Effector memory CD8-positive, alpha-beta T cell (primary cell): ENCODE measurements at regions not wholly inside any gene's neighbourhood (a gene's known extent, or its start where the extent isn't known, plus 50 kb on each side); places are given as distances from the start of the nearest gene placed in this dataset.
"Not testable (repeated sequence)": the region's sequence is repeated elsewhere in the genome, so short reads cannot be mapped to it uniquely, and the experiment has no call there.

Source experiments
- ATAC-seq: fragments of 150-1000 bp; cut with Tn5 transposase; replicated peaks from 2 replicates; pipeline ENCODE4 v1.10.0; 2021; ENCODE audit warnings: mild to moderate bottlenecking, moderate library complexity
- DNase-seq, 3 experiments: peaks; one replicate each; pipeline ENCODE4 v3.0.0; 2021
- H3K27ac Mint-ChIP-seq, 2 donors: one replicate each; pipeline ENCODE4 v1.8.0; 2022; ENCODE audit warnings: mild to moderate bottlenecking in 2 of 2, mixed read lengths in 2 of 2, moderate library complexity in 2 of 2
- H3K27me3 Mint-ChIP-seq, 2 donors: one replicate each; pipeline ENCODE4 v1.8.0; 2022; ENCODE audit warnings: mixed read lengths in 2 of 2
- H3K36me3 Mint-ChIP-seq: one replicate; pipeline ENCODE4 v1.8.0; 2022; ENCODE audit warnings: mild to moderate bottlenecking, moderate library complexity, mixed read lengths; ENCODE audit not compliant: insufficient read depth
- H3K4me1 Mint-ChIP-seq, 2 donors: one replicate each; pipeline ENCODE4 v1.8.0; 2022; ENCODE audit warnings: low read depth in 2 of 2, mixed read lengths in 2 of 2
- H3K4me3 Mint-ChIP-seq, 2 donors: one replicate each; pipeline ENCODE4 v1.8.0; 2022; ENCODE audit warnings: mild to moderate bottlenecking in 2 of 2, mixed read lengths in 2 of 2, moderate library complexity in 2 of 2
- H3K9me3 Mint-ChIP-seq, 2 donors: one replicate each; pipeline ENCODE4 v1.8.0; 2022; ENCODE audit warnings: mixed read lengths in 2 of 2

DNA sequence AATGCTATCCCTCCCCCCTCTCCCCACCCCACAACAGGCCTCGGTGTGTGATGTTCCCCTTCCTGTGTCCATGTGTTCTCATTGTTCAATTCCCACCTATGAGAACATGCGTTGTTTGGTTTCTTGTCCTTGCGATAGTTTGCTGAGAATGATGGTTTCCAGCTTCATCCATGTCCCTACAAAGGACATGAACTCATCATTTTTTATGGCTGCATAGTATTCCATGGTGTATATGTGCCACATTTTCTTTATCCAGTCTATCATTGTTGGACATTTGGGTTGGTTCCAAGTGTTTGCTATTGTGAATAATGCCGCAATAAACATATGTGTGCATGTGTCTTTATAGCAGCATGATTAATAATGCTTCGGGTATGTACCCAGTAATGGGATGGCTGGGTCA is 1156.1 kb downstream of the NAALADL2 start:
- not testable (repeated sequence) for H3K27ac Mint-ChIP-seq, H3K4me3 Mint-ChIP-seq, DNase-seq, H3K4me1 Mint-ChIP-seq, H3K27me3 Mint-ChIP-seq, ATAC-seq, H3K36me3 Mint-ChIP-seq
- H3K9me3 Mint-ChIP-seq = peaks cover 2 to 18% of the 10 kb centered on the region in 2 donors

- Mint-ChIP-seq H3K27ac (no peak overlapping the region), H3K27me3 (no peaks in the 10 kb centered on the region), H3K4me3 (no peak overlapping the region), H3K4me1 (no peaks in the 10 kb centered on the region), H3K9me3 (peaks cover 2 to 10% of the 10 kb centered on the region in 2 donors), H3K36me3 (no peaks in the 10 kb centered on the region)
- ATAC-seq (no peak), DNase-seq (no peak)
Observed at GRCh38 chr3:176009256-176009655, 1150.1 kb downstream of the NAALADL2 start.

GRCh38 chr3:176005564-176005963 is 1146.4 kb downstream of the NAALADL2 start:
- no peak overlapping the region for H3K4me3 Mint-ChIP-seq

GRCh38 chr3:175989161-175989560 is 1130.0 kb downstream of the NAALADL2 start:
- H3K4me3 Mint-ChIP-seq = no peak overlapping the region
- H3K27me3 Mint-ChIP-seq = no peaks in the 10 kb centered on the region
- no peak overlapping the region for H3K27ac Mint-ChIP-seq
- H3K9me3 Mint-ChIP-seq = peaks cover 11 to 25% of the 10 kb centered on the region in 2 donors
- ATAC-seq = no peak
- no peak for DNase-seq
- H3K36me3 Mint-ChIP-seq = no peaks in the 10 kb centered on the region
- no peaks in the 10 kb centered on the region for H3K4me1 Mint-ChIP-seq

More at GRCh38 chr3:176005564-176005963, 1146.4 kb downstream of the NAALADL2 start:
- Mint-ChIP-seq H3K9me3 (peaks cover 0 to under 1% of the 10 kb centered on the region in 2 donors), H3K36me3 (no peaks in the 10 kb centered on the region), H3K27me3 (no peaks in the 10 kb centered on the region), H3K27ac (no peak overlapping the region), H3K4me1 (no peaks in the 10 kb centered on the region)
- ATAC-seq (no peak), DNase-seq (no peak)

DNA sequence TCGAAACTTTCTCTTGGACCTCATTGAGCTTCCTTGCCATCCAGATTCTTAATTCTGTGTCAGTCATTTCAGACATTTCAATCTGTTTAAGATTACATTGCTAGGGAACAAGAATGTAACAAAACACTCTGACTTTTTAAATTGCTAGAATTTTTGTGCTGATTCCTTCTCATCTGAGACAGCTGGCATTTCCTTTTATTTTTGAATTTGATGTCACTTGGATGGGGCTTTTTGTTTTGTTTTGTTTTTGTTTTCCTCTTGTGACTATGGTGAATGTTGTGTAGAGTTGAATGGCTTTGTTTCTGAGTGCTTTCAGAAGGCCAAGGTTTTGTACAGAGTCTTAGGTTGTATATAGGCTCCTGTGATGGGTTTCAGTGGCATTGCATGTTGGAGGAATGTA is 1129.3 kb downstream of the NAALADL2 start:
- Mint-ChIP-seq H3K9me3 (peaks cover 11 to 20% of the 10 kb centered on the region in 2 donors), H3K27ac (no peak overlapping the region), H3K27me3 (no peaks in the 10 kb centered on the region), H3K4me1 (no peaks in the 10 kb centered on the region), H3K36me3 (no peaks in the 10 kb centered on the region), H3K4me3 (no peak overlapping the region)
- ATAC-seq (no peak), DNase-seq (no peak)

DNA sequence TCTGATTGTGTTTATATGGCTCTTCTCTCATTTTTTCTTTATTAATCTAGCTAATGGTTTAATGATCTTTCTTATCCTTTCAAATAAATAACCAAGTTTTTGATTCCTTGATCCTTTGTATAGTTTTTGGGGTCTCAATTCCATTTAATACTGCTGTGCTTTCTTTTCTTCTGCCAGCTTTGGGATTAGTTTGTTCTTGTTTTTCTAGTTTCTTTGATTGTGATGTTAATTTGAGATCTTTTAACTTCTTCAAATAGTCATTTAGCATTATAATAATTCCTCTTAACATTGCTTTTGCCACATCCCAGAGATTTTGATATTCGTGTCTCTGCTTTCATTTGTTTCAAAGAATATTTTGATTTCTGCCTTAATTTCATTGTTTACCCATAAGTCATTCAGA is 1126.6 kb downstream of the NAALADL2 start:
- Mint-ChIP-seq H3K4me1 (no peaks in the 10 kb centered on the region), H3K4me3 (no peak overlapping the region), H3K9me3 (peaks cover 11 to 20% of the 10 kb centered on the region in 2 donors), H3K27me3 (no peaks in the 10 kb centered on the region), H3K36me3 (no peaks in the 10 kb centered on the region), H3K27ac (no peak overlapping the region)
- DNase-seq = no peak
- no peak for ATAC-seq

GRCh38 chr3:175983379-175983778 is 1124.2 kb downstream of the NAALADL2 start:
- Mint-ChIP-seq H3K27me3 (no peaks in the 10 kb centered on the region), H3K36me3 (no peaks in the 10 kb centered on the region), H3K9me3 (peaks cover 8 to 26% of the 10 kb centered on the region in 2 donors), H3K4me3 (no peak overlapping the region), H3K4me1 (no peaks in the 10 kb centered on the region), H3K27ac (no peak overlapping the region)
- DNase-seq (no peak), ATAC-seq (no peak)

DNA sequence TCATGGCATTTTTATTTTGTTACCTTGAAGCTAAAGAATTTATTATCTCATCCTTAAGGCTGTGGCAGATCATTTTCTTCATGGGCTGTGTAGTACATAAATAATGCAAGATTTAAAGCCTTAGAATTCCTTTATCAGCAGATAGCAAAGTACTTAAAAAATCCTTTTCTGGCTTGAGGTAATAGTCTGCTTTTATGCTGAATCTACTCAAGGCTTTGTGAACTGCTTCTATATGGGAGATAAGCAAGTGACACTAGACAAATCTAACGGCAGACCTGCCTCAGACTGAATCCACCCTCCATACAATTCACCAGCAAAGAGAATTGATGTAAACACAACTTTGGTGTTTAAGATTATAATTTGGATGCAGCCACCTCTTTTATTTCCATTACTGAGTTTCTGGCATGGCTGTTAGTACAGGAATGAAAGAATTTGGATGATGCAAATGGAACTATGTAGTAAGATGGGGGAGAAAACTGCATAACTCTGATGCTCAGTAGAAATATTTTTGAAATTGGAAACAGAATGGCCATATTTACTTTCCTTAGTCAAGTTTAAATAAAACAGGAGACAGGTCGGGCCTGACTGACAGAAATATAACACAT is 1121.5 kb downstream of the NAALADL2 start:
- Mint-ChIP-seq H3K27ac (no peak overlapping the region), H3K27me3 (no peaks in the 10 kb centered on the region), H3K9me3 (peaks cover 6 to 20% of the 10 kb centered on the region in 2 donors), H3K4me3 (no peak overlapping the region), H3K4me1 (no peaks in the 10 kb centered on the region), H3K36me3 (no peaks in the 10 kb centered on the region)
- no peak for ATAC-seq
- no peak for DNase-seq

GRCh38 chr3:175977968-175978752 is 1119.0 kb downstream of the NAALADL2 start:
- no peak for ATAC-seq
- Mint-ChIP-seq H3K36me3 (no peaks in the 10 kb centered on the region), H3K9me3 (peaks cover 6 to 20% of the 10 kb centered on the region in 2 donors), H3K27ac (no peak overlapping the region), H3K4me3 (no peak overlapping the region), H3K27me3 (no peaks in the 10 kb centered on the region), H3K4me1 (no peaks in the 10 kb centered on the region)
- DNase-seq = no peak

- no peaks in the 10 kb centered on the region for H3K4me1 Mint-ChIP-seq
- ATAC-seq = no peak
- DNase-seq = no peak
- no peak overlapping the region for H3K27ac Mint-ChIP-seq
- H3K27me3 Mint-ChIP-seq = no peaks in the 10 kb centered on the region
- H3K9me3 Mint-ChIP-seq = peaks cover 7 to 8% of the 10 kb centered on the region in 2 donors
- no peaks in the 10 kb centered on the region for H3K36me3 Mint-ChIP-seq
- no peak overlapping the region for H3K4me3 Mint-ChIP-seq
Observed at GRCh38 chr3:175969456-175969855, 1110.3 kb downstream of the NAALADL2 start.

GRCh38 chr3:175965036-175965435 is 1105.9 kb downstream of the NAALADL2 start:
- Mint-ChIP-seq H3K9me3 (peaks cover 1 to 11% of the 10 kb centered on the region in 2 donors), H3K27me3 (no peaks in the 10 kb centered on the region), H3K4me3 (no peak overlapping the region)

GRCh38 chr3:175957427-175957826 is 1098.3 kb downstream of the NAALADL2 start:
- no peak for ATAC-seq
- Mint-ChIP-seq H3K36me3 (no peaks in the 10 kb centered on the region), H3K4me3 (no peak overlapping the region), H3K27me3 (no peaks in the 10 kb centered on the region), H3K9me3 (peaks cover 0 to 20% of the 10 kb centered on the region in 2 donors), H3K27ac (no peak overlapping the region), H3K4me1 (no peaks in the 10 kb centered on the region)
- DNase-seq = no peak

More at GRCh38 chr3:175965036-175965435, 1105.9 kb downstream of the NAALADL2 start:
- DNase-seq = no peak
- no peaks in the 10 kb centered on the region for H3K36me3 Mint-ChIP-seq
- H3K4me1 Mint-ChIP-seq = no peaks in the 10 kb centered on the region
- ATAC-seq = no peak
- H3K27ac Mint-ChIP-seq = no peak overlapping the region

DNA sequence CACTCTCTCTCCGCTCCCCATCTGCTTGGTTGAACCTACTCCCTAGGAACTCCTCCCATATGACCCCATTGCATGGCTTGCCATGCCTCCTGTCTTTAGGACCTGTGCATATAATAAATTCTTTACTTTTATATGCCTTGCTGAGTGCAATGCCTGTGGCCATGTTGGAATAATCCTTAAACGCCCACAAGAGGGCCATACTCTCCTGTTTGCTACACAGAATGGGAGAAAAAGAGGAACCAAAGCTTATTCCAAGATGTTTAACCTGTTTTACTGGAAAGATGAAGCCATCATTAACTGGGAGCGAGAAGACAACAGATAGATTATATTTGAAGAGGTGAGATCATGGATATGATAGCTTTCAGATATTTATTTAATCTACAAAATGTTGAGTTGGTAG is 1097.8 kb downstream of the NAALADL2 start:
- no peaks in the 10 kb centered on the region for H3K36me3 Mint-ChIP-seq
- H3K27me3 Mint-ChIP-seq = no peaks in the 10 kb centered on the region
- ATAC-seq = no peak
- no peaks in the 10 kb centered on the region for H3K4me1 Mint-ChIP-seq
- DNase-seq = no peak
- H3K4me3 Mint-ChIP-seq = no peak overlapping the region
- H3K27ac Mint-ChIP-seq = no peak overlapping the region
- peaks cover 0 to 21% of the 10 kb centered on the region in 2 donors for H3K9me3 Mint-ChIP-seq

DNA sequence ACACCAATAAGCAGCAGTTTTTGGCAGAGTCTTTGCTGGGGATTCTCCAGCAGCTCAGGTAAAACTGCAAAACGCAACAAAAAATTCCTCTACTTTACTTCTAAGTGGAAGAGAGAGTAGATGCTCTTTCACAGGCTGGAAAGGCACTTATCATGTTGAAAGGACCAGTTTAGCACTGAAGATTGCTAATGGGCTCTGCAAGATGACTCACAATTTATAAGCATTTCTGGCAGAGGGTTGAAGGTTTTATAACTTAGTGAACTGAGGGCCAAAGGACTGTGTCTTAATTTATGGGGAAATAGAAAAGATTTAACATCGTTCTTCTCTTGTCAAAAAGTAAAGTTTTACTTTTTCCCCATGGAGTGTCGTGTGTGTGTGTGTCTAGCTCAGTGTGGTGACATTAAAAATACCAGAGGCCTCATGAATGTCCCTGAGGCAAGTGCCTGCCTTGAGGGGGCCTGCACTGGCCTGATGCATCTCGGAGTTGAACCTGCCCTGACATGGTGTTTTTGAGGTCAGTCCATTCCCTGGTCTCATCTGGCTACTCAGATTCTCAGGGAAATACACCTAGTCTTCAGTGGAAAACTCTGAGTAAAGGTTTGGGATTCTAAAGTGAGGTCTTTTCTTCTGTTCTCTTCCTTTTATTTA is 1092.0 kb downstream of the NAALADL2 start:
- H3K27ac Mint-ChIP-seq = no peak overlapping the region
- no peaks in the 10 kb centered on the region for H3K27me3 Mint-ChIP-seq
- H3K4me3 Mint-ChIP-seq = no peak overlapping the region
- no peaks in the 10 kb centered on the region for H3K36me3 Mint-ChIP-seq
- H3K9me3 Mint-ChIP-seq = peaks cover 6 to 18% of the 10 kb centered on the region in 2 donors
- DNase-seq (no peak), ATAC-seq (no peak)
- H3K4me1 Mint-ChIP-seq = no peaks in the 10 kb centered on the region
